Neural progenitor cell (in vitro differentiated cells): ENCODE measurements at regions not wholly inside any gene's neighbourhood (a gene's known extent, or its start where the extent isn't known, plus 50 kb on each side); places are given as distances from the start of the nearest gene placed in this dataset.

Source experiments
- CTCF ChIP-seq: fragments of 200-600 bp; sonication (generic); IDR thresholded peaks from 2 replicates; pipeline ENCODE4 v1.5.1; 2017; ENCODE audit warnings: antibody characterized with exemption, mild to moderate bottlenecking
- EZH2 ChIP-seq: fragments of 200-600 bp; sonication (generic); IDR thresholded peaks from 2 replicates; pipeline ENCODE4 v1.6.1; 2017; ENCODE audit warnings: antibody characterized with exemption, mild to moderate bottlenecking, moderate library complexity
- EZH2phosphoT487 ChIP-seq: fragments of 200-600 bp; sonication (generic); IDR thresholded peaks from 2 replicates; pipeline ENCODE4 v1.6.1; 2017; ENCODE audit warnings: antibody characterized with exemption

- TF ChIP-seq EZH2phosphoT487 (no peak), CTCF (no peak), EZH2 (no peak)
These were observed 378.5 kb upstream of the SEMA3C start for GRCh38 chr7:81297317-81297716.
